ENCODE measurements at regions not wholly inside any gene's neighbourhood (a gene's known extent, or its start where the extent isn't known, plus 50 kb on each side); places are given as distances from the start of the nearest gene placed in this dataset.

- no peak for TF ChIP-seq CTCF (conservative IDR thresholded peaks at IDR 0.05)
- no peak for TF ChIP-seq ZFX (IDR thresholded peaks at IDR 0.05)
These were observed 857.4 kb upstream of the NDST4 start for GRCh38 chr4:115970859-115971258.

Data from C4-2B (cell line).